ENCODE measurements at regions not wholly inside any gene's neighbourhood (a gene's known extent, or its start where the extent isn't known, plus 50 kb on each side); places are given as distances from the start of the nearest gene placed in this dataset.

DNA sequence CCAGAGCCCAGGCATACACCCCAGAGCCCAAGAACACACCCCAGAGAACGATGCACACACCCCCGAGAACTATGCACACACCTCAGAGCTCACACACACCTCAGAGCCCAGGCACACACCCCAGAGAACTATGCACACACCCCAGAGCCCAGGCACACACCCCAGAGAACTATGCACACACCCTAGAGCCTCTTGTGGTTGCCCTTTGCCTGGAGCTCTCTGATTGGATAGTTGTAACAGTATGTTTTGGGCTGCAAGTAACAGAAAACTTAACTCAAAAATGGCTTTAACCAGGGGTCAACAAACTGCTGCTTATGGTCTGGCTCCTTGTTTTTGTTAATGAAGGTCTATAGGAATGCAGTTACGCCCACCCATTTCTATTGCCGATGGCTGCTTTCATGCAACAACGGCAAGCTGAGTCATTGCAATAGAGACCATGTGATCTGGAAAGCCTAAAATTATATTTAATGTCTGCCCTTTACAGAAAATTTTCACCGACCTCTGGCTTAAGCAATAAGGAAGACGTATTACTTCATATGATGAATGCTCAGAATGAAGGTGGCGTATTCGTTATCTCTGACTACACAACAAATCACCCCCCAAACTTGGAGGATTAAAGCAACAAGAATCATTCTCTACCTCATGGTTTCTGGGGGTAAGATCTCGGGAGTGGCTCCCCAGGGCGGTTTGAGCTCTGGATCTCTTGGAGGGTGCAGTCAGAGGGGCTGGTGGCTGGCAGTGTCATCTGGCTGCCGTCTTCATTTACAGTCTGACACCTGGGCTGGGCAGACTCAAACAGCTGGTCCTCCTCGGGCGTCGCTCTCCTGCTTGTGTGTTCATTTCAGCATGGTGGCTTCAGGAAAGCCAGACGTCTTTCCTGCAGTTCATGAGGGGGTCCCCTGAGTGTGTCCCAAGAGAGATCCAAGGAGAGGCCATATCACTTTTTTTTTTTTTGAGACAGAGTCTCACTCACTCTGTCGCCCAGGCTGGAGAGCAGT is 66.3 kb upstream of the NCOR2 start:
- no peak for TF ChIP-seq ZNF274 (IDR thresholded peaks at IDR 0.05; ENCODE audit: low read depth, low read length)
- no peak for TF ChIP-seq YY1 (IDR thresholded peaks at IDR 0.05; ENCODE audit: insufficient read depth, insufficient read length)
- no peak for TF ChIP-seq SUZ12 (IDR thresholded peaks at IDR 0.05; ENCODE audit: extremely low read depth, insufficient read depth, insufficient read length)
